HG02938 (cell line): ENCODE measurements at regions not wholly inside any gene's neighbourhood (a gene's known extent, or its start where the extent isn't known, plus 50 kb on each side); places are given as distances from the start of the nearest gene placed in this dataset.

Source experiments
- ATAC-seq: cut with Tn5 transposase; IDR thresholded peaks from one replicate; pipeline ENCODE4 v1.9.1; 2021; ENCODE audit warnings: mild to moderate bottlenecking, moderate library complexity; ENCODE audit not compliant: unreplicated experiment

DNA sequence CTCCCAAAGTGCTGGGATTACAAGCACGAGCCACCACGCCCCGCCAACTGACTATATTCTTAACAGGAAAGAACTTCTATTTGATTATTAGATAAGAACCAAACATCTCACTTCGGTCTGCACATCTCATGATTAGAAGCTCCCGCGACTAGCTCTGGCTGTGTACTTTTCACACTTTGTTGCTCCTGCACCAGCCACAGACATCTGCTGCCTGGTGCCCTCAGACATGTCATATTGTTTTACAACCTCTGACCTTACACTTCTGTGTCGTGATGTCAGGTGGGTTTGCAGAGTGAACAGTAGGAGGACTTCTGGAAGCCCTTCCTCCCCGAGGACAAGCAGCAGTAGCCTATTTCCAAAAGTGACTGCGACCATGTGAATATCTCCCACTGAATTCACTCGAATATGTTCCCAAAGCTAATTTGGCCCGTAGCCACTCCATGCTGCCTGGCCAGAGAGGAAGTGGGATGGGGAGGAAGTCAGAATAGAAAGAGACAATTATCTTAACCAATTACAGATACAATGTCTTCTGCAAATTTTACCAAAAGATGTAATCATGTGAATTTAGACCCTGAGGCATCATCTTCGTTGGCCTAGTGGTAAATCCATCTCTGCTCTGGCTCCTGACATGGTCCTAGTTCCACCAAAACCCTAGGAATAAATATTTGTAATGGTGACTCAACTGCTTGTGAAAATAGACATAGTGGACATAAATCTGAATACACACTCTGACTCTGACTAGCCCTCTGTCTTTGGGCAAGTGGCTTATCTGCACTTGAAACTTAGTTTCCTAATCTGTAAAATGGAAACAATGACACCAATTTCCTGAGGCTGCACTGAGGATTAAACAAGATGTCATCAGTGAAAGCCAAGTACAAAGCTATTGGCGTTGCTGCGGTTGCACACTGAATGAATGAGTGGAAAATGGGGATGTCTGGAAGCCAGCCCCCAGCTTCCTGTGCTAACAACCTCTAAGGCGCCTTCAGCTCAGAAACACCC, 406.1 kb downstream of the LRATD1 start:
- ATAC-seq = no peak

GRCh38 chr2:15040429-15041084, 408.0 kb downstream of the LRATD1 start:
- ATAC-seq = no peak

DNA sequence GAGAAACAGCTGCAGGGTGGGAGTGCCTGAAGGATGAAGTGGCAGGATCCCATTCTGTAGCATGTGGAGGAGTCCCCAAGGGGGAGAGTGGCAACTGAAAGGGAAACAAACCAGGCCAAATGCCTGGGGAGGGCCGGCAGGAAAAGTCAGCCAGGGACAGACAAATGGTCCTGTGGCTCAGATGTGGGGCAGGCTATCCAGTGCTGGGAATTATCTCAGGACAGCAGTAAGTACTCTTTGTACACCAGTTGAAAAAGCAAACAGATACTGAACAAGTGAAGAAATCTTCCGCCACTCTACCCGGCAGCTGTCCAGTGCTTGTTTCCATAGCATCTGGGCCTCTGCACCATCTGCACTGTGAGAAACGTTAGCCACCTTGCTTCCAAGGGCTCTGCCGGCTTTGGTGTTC, 408.9 kb downstream of the LRATD1 start:
- no peak for ATAC-seq

DNA sequence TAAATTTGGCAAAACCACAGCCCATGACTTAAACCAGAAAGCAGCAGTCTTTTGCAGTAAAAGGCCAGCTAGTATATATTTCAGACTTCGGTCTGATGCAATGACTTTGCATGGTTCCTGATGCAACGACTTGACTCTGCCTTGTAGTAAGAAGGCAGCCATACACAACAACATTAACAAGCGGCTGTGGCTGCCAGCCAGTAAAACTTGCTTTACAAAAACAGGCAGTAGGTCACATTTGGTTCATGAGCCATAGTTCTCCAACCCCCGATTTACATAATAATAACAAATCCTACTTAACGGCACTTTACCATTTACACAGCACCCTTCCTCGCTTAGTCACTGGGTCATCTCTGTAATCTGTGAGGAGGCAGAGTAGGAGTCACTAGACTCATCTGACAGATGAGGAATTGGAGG, 410.3 kb downstream of the LRATD1 start:
- ATAC-seq = no peak

DNA sequence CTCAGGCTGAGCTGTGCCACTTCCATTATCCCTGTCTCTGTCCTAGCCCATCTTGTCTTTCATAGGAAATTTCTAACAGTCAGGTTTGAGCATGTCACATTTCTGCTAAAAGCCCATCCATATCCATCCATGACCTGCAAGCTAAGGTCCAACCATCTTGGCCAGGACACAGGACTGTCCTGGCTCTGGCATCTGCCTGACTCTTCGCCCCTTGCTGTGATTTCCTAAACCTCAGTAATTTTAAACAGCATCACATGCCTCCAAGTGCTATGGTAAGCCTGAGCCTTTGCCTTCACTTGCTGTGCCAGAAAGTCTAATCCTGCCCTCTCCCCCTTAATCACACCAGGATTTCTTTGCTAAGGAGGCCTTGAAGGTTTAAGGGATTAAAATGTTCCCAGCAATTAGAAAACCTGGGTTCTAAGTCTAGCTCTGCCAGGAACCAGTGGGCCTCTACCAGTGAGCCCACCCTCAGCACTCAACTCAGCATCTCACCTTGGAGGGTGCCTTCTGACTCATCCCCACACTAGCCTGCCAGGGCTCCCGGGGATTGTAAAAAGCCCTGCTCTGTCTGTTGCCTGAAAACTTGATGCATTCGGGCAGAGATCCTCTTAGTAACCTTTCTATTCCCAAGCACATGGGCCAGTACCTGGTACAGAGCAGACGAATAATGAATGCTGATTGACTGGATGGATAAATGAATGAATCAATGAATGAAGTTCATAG, 411.0 kb downstream of the LRATD1 start:
- ATAC-seq = no peak

DNA sequence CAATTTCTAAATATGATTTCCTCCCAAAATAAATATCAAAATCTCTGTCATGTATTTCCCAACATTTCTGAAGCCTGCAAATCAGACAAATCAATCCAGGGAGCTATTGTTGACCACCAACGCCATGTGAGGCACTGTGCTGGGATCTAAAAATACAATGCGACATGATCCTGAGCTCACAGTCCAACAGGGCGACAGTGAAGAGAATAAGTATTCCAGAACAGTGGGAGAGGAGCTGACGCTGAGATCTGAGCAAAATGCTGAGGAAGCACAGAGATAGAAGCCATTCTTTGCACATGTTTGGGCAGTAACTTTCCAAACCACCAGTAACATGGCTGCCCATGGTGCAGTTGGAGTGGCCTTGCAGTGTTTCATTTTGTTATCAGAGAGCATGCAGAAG, 412.5 kb downstream of the LRATD1 start:
- ATAC-seq = no peak

- no peak for ATAC-seq
These were observed 414.7 kb downstream of the LRATD1 start for GRCh38 chr2:15047184-15047583.

DNA sequence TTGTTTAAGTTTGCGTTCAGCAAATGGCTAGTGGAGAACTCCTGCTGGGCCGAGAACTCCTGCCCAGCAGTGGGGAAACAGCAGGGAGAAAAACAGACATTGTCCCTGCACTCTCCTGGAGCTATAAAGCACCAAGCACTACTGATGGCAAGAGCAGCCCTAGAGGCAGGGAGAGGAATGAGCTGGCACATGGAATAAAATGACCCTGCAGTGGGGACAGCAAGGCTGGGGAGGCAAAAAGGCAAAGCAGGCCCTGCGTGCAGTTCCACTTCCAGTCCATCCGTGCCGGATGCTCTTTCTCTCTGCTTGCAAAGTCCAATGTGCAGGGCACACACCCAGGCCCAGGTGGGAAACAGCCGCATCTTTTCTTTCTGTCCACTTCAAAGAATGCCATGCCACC, 415.5 kb downstream of the LRATD1 start:
- no peak for ATAC-seq

- ATAC-seq = no peak
These were observed 416.8 kb downstream of the LRATD1 start for GRCh38 chr2:15049096-15049993.

DNA sequence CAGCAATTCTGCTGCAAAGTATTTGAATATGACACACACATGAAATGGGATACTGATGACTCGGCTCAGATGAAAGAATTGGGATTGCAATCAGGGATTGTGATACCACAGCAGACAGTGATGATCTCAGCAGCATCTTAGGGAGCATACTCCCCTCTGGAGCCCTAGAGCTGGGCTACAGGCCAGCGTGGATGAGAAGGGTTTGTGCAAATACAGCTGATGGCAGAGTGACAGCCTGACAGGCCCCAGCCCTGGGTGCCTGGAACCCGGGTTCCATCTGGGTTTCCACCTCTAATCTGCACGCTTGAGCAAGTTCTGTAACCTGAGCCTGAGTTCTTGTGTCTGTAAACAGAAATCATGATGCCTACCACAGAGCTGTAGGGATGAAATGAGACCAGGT, 418.0 kb downstream of the LRATD1 start:
- no peak for ATAC-seq

GRCh38 chr2:15053542-15053941, 421.0 kb downstream of the LRATD1 start:
- ATAC-seq = no peak

DNA sequence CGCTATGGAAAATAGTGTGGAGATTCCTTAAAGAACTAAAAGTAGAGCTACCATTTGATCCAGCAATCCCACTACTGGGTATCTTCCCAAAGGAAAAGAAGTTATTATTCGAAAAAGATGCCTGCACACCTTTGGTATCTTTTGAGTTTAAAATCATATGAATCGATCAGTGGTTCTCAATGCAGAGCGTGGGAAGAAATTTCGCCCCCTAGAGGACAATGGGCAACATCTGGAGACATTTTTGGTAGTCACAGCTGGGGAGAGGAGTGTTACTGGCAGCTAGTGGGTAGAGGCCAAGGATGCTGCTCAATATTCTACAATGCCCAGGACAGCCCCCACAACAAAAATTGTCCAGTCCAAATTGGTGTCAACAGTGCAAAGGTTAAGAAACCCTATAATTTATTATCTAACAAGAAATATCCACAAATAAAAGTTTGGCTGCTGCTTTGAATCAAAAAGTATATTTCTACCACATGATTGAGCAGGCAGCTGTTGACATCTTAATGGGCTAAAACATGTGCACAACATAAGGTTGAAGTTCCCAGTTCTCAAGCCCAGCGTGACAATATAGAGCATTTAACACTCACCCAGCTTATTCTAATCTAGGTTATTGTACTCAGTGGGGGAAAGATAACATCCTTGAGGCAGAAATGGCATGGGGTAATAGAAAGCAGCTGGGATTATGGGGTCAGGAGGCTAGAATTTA, 425.7 kb downstream of the LRATD1 start:
- peak; percentile 66 for ATAC-seq

DNA sequence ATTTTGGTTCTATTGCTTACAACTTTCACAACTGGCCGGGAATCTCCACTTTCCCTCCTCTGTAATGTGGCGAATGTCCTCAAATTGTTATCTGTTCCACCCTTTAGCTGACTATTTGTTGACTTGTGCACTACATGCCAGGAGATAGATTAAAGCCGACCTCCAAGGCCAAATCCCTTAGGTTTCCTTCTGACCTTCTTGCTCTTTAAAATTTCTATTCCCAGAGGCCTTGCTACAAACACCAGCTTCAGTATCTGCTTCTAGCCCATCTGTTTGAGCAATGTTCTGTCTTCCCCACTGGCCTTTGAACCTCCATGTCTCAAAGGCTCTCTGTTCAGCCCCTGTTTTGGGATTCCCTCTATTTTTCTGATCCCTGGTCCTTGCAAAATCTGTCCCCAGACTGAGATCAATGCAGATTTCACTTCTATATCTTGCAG, 426.2 kb downstream of the LRATD1 start:
- ATAC-seq = no peak

- no peak for ATAC-seq
These were observed 427.5 kb downstream of the LRATD1 start for GRCh38 chr2:15059870-15060512.

DNA sequence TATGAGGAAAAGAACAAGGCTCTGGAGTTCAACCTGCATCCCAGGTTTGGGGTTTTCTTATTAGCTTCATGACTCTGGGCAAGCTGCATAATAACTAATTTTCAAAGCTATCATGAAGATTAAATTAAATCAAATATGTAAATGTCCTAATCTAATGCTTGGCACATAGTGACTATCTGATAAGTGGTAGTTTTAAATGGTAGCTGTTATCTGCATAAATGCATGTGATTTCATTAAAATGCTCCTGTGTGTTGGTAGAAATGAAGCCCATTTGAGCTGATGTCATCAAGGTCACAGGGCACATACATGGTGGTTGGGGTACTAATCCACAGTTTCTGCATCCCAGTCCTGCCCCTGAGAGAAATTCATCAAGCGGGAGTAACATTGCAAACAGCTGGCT, 428.8 kb downstream of the LRATD1 start:
- ATAC-seq = no peak

DNA sequence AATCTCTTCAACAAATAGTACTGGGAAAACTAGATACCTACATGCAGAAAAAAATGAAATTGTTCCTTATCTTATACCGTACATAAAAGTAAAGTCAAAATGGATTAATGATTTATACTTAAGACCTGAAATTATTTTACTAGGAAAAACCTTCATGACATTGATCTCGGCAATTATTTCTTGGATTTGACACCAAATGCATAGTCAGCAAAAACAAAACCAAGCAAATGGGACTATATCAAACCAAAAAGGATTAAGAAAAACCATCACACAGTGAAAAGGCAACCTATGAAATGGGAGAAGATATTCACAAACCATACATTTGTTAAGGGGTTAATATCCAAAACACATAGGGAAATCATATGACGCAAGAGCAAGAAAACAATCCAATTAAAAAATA, 433.6 kb downstream of the LRATD1 start:
- no peak for ATAC-seq

- no peak for ATAC-seq
These were observed 436.6 kb downstream of the LRATD1 start for GRCh38 chr2:15069149-15069548.

- ATAC-seq = no peak
These were observed 440.3 kb downstream of the LRATD1 start for GRCh38 chr2:15072836-15073235.

- ATAC-seq = no peak
These were observed 441.1 kb downstream of the LRATD1 start for GRCh38 chr2:15073664-15074063.
